Fibroblast of mammary gland (primary cell): ENCODE measurements at regions not wholly inside any gene's neighbourhood (a gene's known extent, or its start where the extent isn't known, plus 50 kb on each side); places are given as distances from the start of the nearest gene placed in this dataset.

Experiments used
- DNase-seq: peaks from one replicate; pipeline ENCODE4 v3.0.0-alpha.2; 2010; ENCODE audit warnings: low read depth
- H3K4me3 ChIP-seq: 2 replicates; pipeline ENCODE4 v1.5.1; 2011; ENCODE audit warnings: low read depth, mild to moderate bottlenecking, low read length, moderate library complexity; ENCODE audit not compliant: control insufficient read depth
- TF ChIP-seq, protein P1 (sequence below): conservative IDR thresholded peaks from 2 replicates; pipeline ENCODE4 v1.5.1; 2011; ENCODE audit warnings: low read depth, low read length, inconsistent platforms; ENCODE audit not compliant: control insufficient read depth, insufficient read depth

DNA sequence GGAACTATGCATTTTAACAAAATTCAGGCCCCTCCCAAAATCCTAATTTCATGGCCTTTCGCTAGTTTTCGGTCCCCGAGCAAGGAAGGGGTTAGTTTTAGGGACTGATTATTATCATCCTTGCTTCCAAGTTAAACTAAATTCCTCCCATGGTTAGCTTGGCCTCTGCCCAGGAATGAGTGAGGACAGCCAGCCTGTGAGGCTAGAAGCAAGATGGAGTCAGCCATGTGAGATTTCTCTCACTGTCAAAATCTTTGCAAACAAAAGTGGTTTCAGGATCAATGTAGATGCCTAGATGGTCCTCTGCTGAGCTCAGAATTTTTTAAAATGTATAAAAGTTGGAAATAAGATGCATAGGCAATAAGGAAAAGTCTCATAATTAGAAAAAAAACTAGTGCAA is 208.9 kb downstream of the RSL24D1 start:
- DNase-seq = no peak
- H3K4me3 ChIP-seq = no peak overlapping the region
- TF ChIP-seq, protein P1, sequence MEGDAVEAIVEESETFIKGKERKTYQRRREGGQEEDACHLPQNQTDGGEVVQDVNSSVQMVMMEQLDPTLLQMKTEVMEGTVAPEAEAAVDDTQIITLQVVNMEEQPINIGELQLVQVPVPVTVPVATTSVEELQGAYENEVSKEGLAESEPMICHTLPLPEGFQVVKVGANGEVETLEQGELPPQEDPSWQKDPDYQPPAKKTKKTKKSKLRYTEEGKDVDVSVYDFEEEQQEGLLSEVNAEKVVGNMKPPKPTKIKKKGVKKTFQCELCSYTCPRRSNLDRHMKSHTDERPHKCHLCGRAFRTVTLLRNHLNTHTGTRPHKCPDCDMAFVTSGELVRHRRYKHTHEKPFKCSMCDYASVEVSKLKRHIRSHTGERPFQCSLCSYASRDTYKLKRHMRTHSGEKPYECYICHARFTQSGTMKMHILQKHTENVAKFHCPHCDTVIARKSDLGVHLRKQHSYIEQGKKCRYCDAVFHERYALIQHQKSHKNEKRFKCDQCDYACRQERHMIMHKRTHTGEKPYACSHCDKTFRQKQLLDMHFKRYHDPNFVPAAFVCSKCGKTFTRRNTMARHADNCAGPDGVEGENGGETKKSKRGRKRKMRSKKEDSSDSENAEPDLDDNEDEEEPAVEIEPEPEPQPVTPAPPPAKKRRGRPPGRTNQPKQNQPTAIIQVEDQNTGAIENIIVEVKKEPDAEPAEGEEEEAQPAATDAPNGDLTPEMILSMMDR = no peak

DNA sequence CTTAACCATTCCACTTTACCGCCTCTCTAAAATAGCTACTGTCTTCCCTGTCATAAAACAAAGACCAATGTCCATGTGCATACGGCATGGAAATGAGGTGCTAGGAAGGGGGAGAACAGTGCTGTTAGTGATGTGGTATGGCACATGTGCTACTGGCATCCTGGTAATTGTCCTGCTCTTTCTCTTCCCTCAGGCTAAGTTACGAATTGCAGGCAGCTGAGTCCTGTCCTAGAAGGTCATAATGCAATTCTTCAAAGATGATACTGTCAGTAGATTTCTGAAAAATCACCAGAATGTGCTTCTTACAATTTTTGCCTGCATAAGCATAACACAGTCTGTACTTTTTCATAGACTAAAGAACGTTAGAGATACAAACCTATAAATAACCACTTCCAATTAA is 216.8 kb downstream of the RSL24D1 start:
- H3K4me3 ChIP-seq = no peak overlapping the region
- DNase-seq = no peak
- TF ChIP-seq, protein P1 = no peak

DNA sequence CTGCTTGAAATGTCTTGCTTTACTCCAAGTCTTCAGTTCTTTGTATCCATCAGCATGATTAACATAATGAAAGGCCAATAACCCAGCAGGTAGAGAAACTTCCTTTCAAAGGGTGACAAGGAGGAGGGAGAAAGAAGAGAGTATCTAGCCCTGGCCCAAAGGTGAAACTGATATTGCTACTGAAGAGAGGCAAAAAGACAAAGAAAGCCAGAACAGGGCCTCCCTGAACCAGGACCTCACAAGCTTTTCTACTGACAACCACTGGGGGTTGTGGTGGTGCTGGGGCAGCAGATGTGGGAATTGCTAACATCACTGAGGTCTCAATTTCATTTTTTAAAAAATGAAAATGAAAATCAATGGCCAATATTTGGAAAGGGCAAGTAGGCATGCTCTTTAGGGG is 234.1 kb downstream of the RSL24D1 start:
- DNase-seq = no peak
- TF ChIP-seq, protein P1 = no peak
- no peak overlapping the region for H3K4me3 ChIP-seq

DNA sequence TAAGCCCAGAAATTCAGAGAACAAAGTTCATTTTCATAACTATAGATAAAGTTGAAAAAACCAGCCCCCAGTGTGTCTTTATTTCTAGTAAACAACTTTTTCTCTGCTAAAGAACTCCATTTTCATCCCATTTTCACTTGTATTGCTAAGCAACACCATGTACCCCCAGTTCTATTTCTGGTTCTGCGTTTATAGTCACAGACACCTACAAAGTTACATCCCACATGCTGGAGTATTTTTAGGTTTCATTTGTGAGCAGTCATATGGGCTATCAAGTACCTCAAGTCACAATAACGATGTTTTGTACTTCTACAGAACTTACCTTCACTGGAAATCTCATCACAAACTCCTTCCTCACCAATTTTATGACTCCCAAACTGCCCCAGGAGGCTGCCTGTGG is 236.5 kb downstream of the RSL24D1 start:
- no peak overlapping the region for H3K4me3 ChIP-seq
- TF ChIP-seq, protein P1 = no peak
- DNase-seq = no peak

DNA sequence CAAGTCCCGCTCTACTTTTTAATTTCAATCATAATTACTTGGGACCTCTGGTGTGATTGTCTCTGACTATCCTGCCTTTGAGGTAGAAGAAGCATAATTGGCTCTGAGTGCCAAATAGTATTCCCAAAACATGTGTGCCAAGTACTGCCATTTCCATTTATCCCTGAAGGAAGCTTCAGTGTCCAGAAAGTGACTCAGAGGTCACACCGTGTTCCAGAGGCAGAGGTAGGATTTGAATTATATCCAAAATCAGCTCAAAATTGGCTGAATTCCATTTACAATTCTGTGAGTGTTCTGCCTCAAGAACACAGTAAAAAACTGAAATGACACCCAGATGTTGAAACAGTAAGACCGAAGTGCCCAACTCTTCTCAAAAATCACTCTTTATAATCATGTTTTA is 255.3 kb downstream of the RSL24D1 start:
- DNase-seq = no peak
- TF ChIP-seq, protein P1 = no peak
- H3K4me3 ChIP-seq = no peak overlapping the region

DNA sequence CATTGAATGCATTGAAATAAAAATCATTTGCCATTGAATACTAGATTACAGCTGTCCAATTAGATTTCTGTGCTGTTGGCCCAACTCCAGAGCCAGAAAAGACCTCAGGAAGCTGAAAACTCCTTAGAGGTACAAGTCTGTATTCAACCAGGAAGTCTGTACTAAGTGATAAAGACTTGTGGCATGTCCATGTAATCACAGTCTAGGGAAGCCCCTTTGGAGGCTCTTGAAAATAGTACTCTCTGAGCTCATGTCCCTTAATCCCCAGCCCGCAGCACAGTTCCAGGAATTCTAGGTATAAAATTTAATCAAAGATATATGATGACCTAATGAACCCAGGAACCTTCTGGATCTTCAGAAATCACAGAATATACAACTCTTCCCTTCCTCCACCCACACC is 279.4 kb downstream of the RSL24D1 start:
- TF ChIP-seq, protein P1 = no peak
- no peak overlapping the region for H3K4me3 ChIP-seq
- DNase-seq = no peak

DNA sequence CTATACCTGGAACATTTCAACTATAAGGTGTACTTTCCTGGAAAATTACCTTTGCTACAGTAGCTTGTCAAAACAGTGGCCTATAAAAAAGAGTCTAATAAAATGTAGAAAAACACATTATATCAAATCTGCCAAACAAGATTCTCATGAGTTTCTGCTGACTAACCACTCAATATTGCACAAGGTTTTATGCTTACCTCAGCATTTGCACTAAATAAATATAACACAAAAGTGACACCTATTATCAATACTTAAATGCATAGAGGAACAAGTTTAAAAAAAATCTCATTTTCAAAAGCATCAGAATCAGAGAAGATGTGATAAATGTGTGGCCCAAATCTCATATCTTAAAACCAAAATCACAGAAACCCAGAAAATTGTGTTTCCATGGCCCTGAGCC is 281.4 kb downstream of the RSL24D1 start:
- H3K4me3 ChIP-seq = no peak overlapping the region
- TF ChIP-seq, protein P1 = no peak
- no peak for DNase-seq
